ENCODE measurements at regions not wholly inside any gene's neighbourhood (a gene's known extent, or its start where the extent isn't known, plus 50 kb on each side); places are given as distances from the start of the nearest gene placed in this dataset.
"Not testable (repeated sequence)": the region's sequence is repeated elsewhere in the genome, so short reads cannot be mapped to it uniquely, and the experiment has no call there.

DNA sequence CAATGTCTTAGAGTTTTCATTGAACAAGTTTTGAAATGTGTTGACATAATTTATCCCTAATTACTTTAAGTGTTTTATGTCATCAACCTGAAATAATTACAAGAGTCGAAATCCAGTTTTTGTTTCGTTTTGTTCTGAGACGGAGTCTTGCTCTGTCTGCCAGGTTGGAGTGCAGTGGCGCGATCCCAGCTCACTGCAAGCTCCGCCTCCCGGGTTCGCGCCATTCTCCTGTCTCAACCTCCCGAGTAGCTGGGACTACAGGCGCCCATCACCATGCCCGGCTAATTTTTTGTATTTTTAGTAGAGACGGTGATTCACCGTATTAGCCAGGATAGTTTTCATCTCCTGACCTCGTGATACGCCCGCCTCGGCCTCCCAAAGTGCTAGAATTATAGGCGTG, 1131.0 kb upstream of the LRRTM3 start:
- not testable (repeated sequence) for DNase-seq (ENCODE audit: low read depth)

DNA sequence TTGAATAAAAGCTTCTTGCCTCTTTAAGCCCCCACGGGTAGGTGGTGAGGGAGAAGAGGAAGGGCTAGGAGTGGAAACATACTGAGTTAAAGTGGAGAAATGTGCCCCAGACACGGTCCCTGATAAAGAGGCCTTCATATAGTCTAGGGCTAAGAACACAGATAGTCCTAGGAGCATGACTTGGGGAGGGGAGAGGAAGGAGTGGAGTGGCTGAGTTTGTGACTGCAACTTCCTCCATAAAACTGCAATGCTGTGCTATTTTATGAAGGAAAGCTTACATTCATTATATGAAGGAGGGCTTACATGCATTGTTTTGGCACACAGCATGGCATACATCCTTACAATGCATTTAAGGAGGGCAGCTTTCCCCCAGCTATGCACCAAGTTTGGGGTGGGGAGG, 1129.4 kb upstream of the LRRTM3 start:
- DNase-seq (ENCODE audit: low read depth) = no peak

DNA sequence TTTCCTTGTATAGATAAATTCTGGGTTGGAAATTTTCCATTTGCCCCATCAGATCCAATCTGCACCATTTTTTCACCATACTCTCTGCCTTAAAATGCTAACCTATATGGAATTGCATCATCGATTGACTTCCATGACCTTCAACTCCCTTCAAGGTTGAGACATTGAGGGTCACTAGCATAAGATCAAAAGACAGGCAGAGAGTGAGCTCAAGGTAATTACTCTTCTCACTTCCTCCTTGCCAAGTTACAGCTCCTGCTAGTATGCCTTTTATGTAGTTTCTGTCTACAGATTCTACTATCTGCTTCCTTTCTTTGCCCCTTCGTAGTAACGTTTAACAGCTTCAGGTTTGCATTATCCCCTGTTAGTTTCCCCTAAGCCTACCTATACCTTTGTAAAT, 1127.7 kb upstream of the LRRTM3 start:
- no peak for DNase-seq (ENCODE audit: low read depth)

GRCh38 chr10:65802391-65802790, 1123.4 kb upstream of the LRRTM3 start:
- no peak for DNase-seq (ENCODE audit: low read depth)

- DNase-seq (ENCODE audit: low read depth) = no peak
Observed at GRCh38 chr10:65805511-65805910, 1120.3 kb upstream of the LRRTM3 start.

- no peak for DNase-seq (ENCODE audit: low read depth)
Observed at GRCh38 chr10:65805993-65806392, 1119.8 kb upstream of the LRRTM3 start.

- DNase-seq (ENCODE audit: low read depth) = no peak
Observed at GRCh38 chr10:65808687-65809333, 1117.0 kb upstream of the LRRTM3 start.

DNA sequence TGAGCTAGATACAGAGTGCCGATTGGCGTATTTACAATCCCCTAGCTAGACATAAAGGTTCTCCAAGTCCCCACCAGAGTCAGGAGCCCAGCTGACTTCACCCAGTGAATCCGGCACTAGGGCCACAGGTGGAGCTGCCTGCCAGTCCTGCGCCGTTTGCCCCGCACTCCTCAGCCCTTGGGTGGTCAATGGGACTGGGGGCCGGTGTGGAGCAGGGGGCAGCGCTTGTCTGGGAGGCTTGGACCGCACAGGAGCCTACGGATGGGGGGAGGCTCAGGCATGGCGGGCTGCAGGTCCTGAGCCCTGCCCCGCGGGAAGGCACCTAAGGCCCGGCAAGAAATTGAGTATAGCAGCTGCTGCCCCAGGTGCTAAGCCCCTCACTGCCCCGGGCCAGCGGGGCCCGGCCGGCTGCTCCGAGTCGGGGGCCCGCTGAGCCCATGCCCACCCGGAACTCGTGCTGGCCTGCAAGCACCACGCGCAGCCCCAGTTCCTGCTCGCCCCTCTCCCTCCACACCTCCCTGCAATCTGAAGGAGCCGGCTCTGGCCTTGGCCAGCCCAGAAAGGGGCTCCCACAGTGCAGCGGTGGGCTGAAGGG, 1113.8 kb upstream of the LRRTM3 start:
- no peak for DNase-seq (ENCODE audit: low read depth)

DNA sequence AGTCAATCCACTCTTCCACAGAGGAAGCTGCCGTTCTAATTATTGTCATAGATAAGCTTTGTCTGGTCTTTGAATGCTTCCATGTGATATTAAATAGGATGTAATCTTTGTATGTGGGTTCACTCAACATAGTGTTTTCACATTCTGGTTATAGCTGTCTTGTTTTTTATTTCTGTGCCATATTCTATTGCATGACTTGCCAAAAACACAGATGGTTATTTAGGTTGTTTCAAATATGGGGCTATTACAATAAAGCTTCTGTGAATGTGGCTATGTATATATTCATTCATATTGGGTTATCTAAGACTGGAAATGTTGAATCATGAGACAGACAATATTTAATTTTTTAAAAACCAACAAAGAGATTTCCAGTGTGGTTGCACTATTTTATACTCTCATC, 1109.3 kb upstream of the LRRTM3 start:
- no peak for DNase-seq (ENCODE audit: low read depth)

- no peak for DNase-seq (ENCODE audit: low read depth)
Observed at GRCh38 chr10:65818990-65819389, 1106.8 kb upstream of the LRRTM3 start.

DNA sequence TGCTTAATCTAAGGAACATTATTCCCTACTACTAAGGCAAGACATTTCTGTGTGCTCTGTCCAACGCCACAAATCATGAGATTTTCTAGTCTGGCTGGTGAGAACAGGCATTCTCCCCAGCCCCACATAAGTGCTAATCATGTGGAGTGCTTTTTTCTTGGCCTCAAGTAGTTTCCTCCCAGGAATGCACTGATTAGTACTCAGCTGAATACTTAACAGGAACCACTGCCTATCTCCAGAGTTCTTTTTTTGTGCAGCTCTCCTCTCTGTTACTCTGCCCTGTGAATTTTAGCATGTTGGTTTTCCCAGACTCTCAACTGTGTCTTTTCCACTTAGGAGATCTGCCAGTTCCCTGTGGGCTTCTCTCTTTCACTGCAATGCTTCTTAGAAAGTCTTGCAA, 1098.5 kb upstream of the LRRTM3 start:
- DNase-seq (ENCODE audit: low read depth) = no peak

- DNase-seq (ENCODE audit: low read depth) = no peak
Observed at GRCh38 chr10:65838811-65839210, 1087.0 kb upstream of the LRRTM3 start.

GRCh38 chr10:65843203-65843602, 1082.6 kb upstream of the LRRTM3 start:
- no peak for DNase-seq (ENCODE audit: low read depth)

DNA sequence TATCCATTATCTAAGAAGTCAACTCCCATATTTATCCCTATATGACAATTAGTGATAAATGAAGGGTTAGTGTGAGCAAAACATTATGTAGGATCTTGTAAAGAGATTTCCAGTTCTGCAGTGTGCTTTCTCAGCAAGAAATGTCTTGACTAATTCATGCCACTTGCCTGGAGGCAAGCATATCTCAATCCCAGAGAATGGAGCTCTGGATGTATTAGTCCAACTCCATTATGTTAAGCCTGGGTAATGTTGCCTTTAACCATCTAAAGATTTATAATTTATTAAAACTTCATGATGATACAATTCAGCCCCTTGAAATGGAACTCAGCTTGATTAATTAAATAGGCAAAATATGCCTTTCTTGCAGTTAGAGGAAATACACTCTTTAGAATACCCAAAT, 1079.9 kb upstream of the LRRTM3 start:
- DNase-seq (ENCODE audit: low read depth) = no peak

GRCh38 chr10:65846541-65846940, 1079.3 kb upstream of the LRRTM3 start:
- DNase-seq (ENCODE audit: low read depth) = no peak

- no peak for DNase-seq (ENCODE audit: low read depth)
Observed at GRCh38 chr10:65846949-65847348, 1078.9 kb upstream of the LRRTM3 start.

DNA sequence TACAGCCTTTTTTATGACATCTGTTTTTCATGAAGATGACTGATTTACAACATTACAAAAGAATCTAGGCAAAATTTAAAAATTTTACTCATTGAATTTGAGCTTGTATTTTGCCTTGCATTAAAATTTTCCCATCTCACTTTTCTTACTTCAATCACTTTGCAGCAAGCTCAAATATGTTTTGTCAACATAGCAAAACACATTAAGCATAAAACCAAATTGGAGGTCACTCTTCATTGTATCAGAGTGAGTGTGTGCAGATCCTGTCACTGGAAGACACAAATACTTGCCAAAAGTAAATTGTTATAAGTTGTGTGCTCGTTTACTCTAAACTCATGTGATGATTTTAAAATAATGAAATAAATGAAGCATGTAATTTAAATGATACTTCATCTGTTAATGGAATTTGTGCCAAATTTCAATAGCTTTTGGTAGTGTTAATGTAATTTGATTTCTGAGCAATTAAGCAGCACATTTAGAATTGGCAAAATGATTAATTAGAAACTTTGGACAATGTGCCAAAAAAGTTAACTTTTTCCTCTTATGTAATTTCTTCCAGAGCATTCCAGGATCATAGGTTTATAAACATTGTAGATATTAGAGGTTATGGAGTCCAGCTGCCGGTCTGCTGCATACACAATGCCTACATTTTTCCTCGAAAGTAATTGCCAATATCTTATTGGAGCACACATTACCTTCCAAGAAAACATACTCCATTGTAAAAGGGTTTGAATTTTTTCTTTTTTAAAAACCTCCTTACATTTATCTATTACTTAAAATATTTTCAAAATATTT, 1078.2 kb upstream of the LRRTM3 start:
- no peak for DNase-seq (ENCODE audit: low read depth)

DNA sequence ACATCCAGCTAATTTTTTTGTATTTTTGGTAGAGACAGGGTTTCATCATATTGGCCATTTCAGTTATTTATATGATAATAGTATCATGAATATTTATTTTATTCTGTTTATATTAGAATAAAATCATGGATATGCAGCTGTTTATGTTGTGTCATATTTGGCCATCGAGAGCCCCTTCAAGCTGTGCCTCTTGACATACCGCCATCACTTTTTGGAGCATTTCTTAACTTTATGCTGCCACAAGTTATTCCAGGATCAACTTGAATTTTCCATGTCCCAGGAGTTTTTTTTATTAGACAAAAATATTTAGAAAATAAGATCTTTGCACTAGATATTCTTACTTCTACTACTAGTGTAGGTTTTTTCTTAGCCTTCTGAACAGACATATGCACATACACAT, 1067.0 kb upstream of the LRRTM3 start:
- no peak for DNase-seq (ENCODE audit: low read depth)

DNA sequence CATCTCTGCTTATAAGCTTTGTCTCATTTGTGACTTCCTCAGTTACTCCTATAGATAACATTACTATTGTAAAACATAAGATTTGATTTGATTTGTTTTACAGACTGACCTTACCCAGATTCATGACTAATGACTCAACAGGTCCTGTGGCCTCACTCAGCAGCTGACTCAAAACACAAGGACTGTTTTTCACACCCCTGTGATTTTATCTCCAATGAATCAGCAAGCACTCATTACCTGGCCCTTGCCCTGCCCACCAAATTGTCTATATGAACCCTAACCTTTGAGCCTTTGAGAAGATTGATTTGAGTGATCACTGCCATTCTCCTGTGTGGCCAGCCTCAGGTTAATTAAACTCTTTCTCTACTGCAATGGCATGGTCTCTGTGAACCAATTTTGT, 1064.6 kb upstream of the LRRTM3 start:
- DNase-seq (ENCODE audit: low read depth) = no peak

Measured in stimulated activated CD8-positive, alpha-beta memory T cell treated with anti-CD3 and anti-CD28 coated beads, Interleukin-7, amount 100 ng/mL, for 24 hours (primary cell).